ENCODE measurements at regions not wholly inside any gene's neighbourhood (a gene's known extent, or its start where the extent isn't known, plus 50 kb on each side); places are given as distances from the start of the nearest gene placed in this dataset.
A peak's percentile ranks its signal among the peaks of the same experiment; 100 is the strongest.

- no peak for DNase-seq
- no peaks in the 10 kb centered on the region for H3K27me3 Mint-ChIP-seq
- H3K27ac Mint-ChIP-seq, result no peak overlapping the region
- H3K4me1 Mint-ChIP-seq, result peaks cover 11% of the 10 kb centered on the region
- no peak for ATAC-seq
- no peaks in the 10 kb centered on the region for H3K9me3 ChIP-seq (ENCODE audit: control insufficient read depth, low read length, poor library complexity, severe bottlenecking)
- no peaks in the 10 kb centered on the region for H3K36me3 Mint-ChIP-seq (ENCODE audit: low read depth)
- H3K4me3 Mint-ChIP-seq, result no peak overlapping the region
These were observed 95.0 kb upstream of the CCND2 start for GRCh38 chr12:4178424-4179170.

GRCh38 chr12:4177262-4177661 lies 96.3 kb upstream of the CCND2 start:
- peaks cover 11% of the 10 kb centered on the region for H3K4me1 Mint-ChIP-seq
- no peak overlapping the region for H3K27ac Mint-ChIP-seq
- no peak for DNase-seq
- no peaks in the 10 kb centered on the region for H3K27me3 Mint-ChIP-seq
- no peak for ATAC-seq
- no peak overlapping the region for H3K4me3 Mint-ChIP-seq
- no peaks in the 10 kb centered on the region for H3K9me3 ChIP-seq (ENCODE audit: control insufficient read depth, low read length, poor library complexity, severe bottlenecking)
- no peaks in the 10 kb centered on the region for H3K36me3 Mint-ChIP-seq (ENCODE audit: low read depth)

GRCh38 chr12:4176168-4176567 lies 97.4 kb upstream of the CCND2 start:
- H3K36me3 Mint-ChIP-seq (ENCODE audit: low read depth), result no peaks in the 10 kb centered on the region
- H3K9me3 ChIP-seq (ENCODE audit: control insufficient read depth, low read length, poor library complexity, severe bottlenecking), result no peaks in the 10 kb centered on the region
- H3K4me3 Mint-ChIP-seq, result no peak overlapping the region
- no peak for ATAC-seq
- DNase-seq, result no peak
- peaks cover 11% of the 10 kb centered on the region for H3K4me1 Mint-ChIP-seq
- no peaks in the 10 kb centered on the region for H3K27me3 Mint-ChIP-seq
- H3K27ac Mint-ChIP-seq, result no peak overlapping the region

- no peaks in the 10 kb centered on the region for H3K27me3 Mint-ChIP-seq
- H3K9me3 ChIP-seq (ENCODE audit: control insufficient read depth, low read length, poor library complexity, severe bottlenecking), result no peaks in the 10 kb centered on the region
- no peak overlapping the region for H3K27ac Mint-ChIP-seq
- H3K4me1 Mint-ChIP-seq, result peaks cover 20% of the 10 kb centered on the region
- no peaks in the 10 kb centered on the region for H3K36me3 Mint-ChIP-seq (ENCODE audit: low read depth)
- no peak for ATAC-seq
- H3K4me3 Mint-ChIP-seq, result no peak overlapping the region
- DNase-seq, result no peak
These were observed 99.1 kb upstream of the CCND2 start for GRCh38 chr12:4174417-4174816.

GRCh38 chr12:4172999-4173398 lies 100.6 kb upstream of the CCND2 start:
- ATAC-seq, result no peak

GRCh38 chr12:4171742-4172141 lies 101.8 kb upstream of the CCND2 start:
- no peak overlapping the region for H3K27ac Mint-ChIP-seq
- no peak overlapping the region for H3K4me3 Mint-ChIP-seq
- H3K9me3 ChIP-seq (ENCODE audit: control insufficient read depth, low read length, poor library complexity, severe bottlenecking), result no peaks in the 10 kb centered on the region
- peaks cover 2% of the 10 kb centered on the region for H3K36me3 Mint-ChIP-seq (ENCODE audit: low read depth)
- DNase-seq (no peak), ATAC-seq (no peak)
- H3K4me1 Mint-ChIP-seq, result peaks cover 12% of the 10 kb centered on the region
- H3K27me3 Mint-ChIP-seq, result no peaks in the 10 kb centered on the region

More at GRCh38 chr12:4172999-4173398, 100.6 kb upstream of the CCND2 start:
- H3K4me1 Mint-ChIP-seq, result peaks cover 16% of the 10 kb centered on the region
- peaks cover 2% of the 10 kb centered on the region for H3K36me3 Mint-ChIP-seq (ENCODE audit: low read depth)
- no peak overlapping the region for H3K27ac Mint-ChIP-seq
- no peak overlapping the region for H3K4me3 Mint-ChIP-seq
- no peaks in the 10 kb centered on the region for H3K27me3 Mint-ChIP-seq
- H3K9me3 ChIP-seq (ENCODE audit: control insufficient read depth, low read length, poor library complexity, severe bottlenecking), result no peaks in the 10 kb centered on the region
- no peak for DNase-seq

GRCh38 chr12:4169959-4170358 lies 103.6 kb upstream of the CCND2 start:
- Mint-ChIP-seq H3K27me3 (no peaks in the 10 kb centered on the region), H3K36me3 (ENCODE audit: low read depth) (peaks cover 2% of the 10 kb centered on the region), H3K4me3 (peak overlapping the region; percentile 31), H3K27ac (peak overlapping the region; percentile 69), H3K4me1 (peaks cover 19% of the 10 kb centered on the region)
- DNase-seq (no peak), ATAC-seq (no peak)
- no peaks in the 10 kb centered on the region for H3K9me3 ChIP-seq (ENCODE audit: control insufficient read depth, low read length, poor library complexity, severe bottlenecking)

GRCh38 chr12:4169531-4169930 lies 104.0 kb upstream of the CCND2 start:
- peak overlapping the region; percentile 69 for H3K27ac Mint-ChIP-seq
- peaks cover 22% of the 10 kb centered on the region for H3K4me1 Mint-ChIP-seq
- no peak for ATAC-seq
- H3K4me3 Mint-ChIP-seq, result peak overlapping the region; percentile 72
- peaks cover 4% of the 10 kb centered on the region for H3K36me3 Mint-ChIP-seq (ENCODE audit: low read depth)
- no peaks in the 10 kb centered on the region for H3K27me3 Mint-ChIP-seq
- no peak for DNase-seq
- H3K9me3 ChIP-seq (ENCODE audit: control insufficient read depth, low read length, poor library complexity, severe bottlenecking), result no peaks in the 10 kb centered on the region

- H3K36me3 Mint-ChIP-seq (ENCODE audit: low read depth), result peaks cover 4% of the 10 kb centered on the region
- no peaks in the 10 kb centered on the region for H3K27me3 Mint-ChIP-seq
- H3K4me3 Mint-ChIP-seq, result no peak overlapping the region
- H3K9me3 ChIP-seq (ENCODE audit: control insufficient read depth, low read length, poor library complexity, severe bottlenecking), result no peaks in the 10 kb centered on the region
- DNase-seq, result no peak
- peak overlapping the region; percentile 37 for H3K27ac Mint-ChIP-seq
- no peak for ATAC-seq
- peaks cover 25% of the 10 kb centered on the region for H3K4me1 Mint-ChIP-seq
These were observed 105.5 kb upstream of the CCND2 start for GRCh38 chr12:4168036-4168435.

- DNase-seq (peak; percentile 28 to 34 (median 29)), ATAC-seq (peak; percentile 95)
- Mint-ChIP-seq H3K4me1 (peaks cover 27% of the 10 kb centered on the region), H3K27me3 (no peaks in the 10 kb centered on the region), H3K4me3 (peak overlapping the region; percentile 92), H3K36me3 (ENCODE audit: low read depth) (peaks cover 4% of the 10 kb centered on the region), H3K27ac (peak overlapping the region; percentile 82)
- H3K9me3 ChIP-seq (ENCODE audit: control insufficient read depth, low read length, poor library complexity, severe bottlenecking), result no peaks in the 10 kb centered on the region
These were observed 108.7 kb upstream of the CCND2 start for GRCh38 chr12:4164559-4165558.

GRCh38 chr12:4164188-4164558 lies 109.4 kb upstream of the CCND2 start:
- no peaks in the 10 kb centered on the region for H3K9me3 ChIP-seq (ENCODE audit: control insufficient read depth, low read length, poor library complexity, severe bottlenecking)
- no peak for DNase-seq
- ATAC-seq, result no peak
- H3K27ac Mint-ChIP-seq, result peak overlapping the region; percentile 82
- no peaks in the 10 kb centered on the region for H3K27me3 Mint-ChIP-seq
- H3K36me3 Mint-ChIP-seq (ENCODE audit: low read depth), result peaks cover 3% of the 10 kb centered on the region
- peaks cover 20% of the 10 kb centered on the region for H3K4me1 Mint-ChIP-seq
- H3K4me3 Mint-ChIP-seq, result peak overlapping the region; percentile 92

- ATAC-seq, result no peak
- peaks cover 2% of the 10 kb centered on the region for H3K36me3 Mint-ChIP-seq (ENCODE audit: low read depth)
- DNase-seq, result no peak
- no peaks in the 10 kb centered on the region for H3K27me3 Mint-ChIP-seq
- no peak overlapping the region for H3K27ac Mint-ChIP-seq
- H3K9me3 ChIP-seq (ENCODE audit: control insufficient read depth, low read length, poor library complexity, severe bottlenecking), result no peaks in the 10 kb centered on the region
- peaks cover 19% of the 10 kb centered on the region for H3K4me1 Mint-ChIP-seq
- no peak overlapping the region for H3K4me3 Mint-ChIP-seq
These were observed 111.8 kb upstream of the CCND2 start for GRCh38 chr12:4161718-4162117.

- no peak for ATAC-seq
- no peaks in the 10 kb centered on the region for H3K27me3 Mint-ChIP-seq
- peaks cover 2% of the 10 kb centered on the region for H3K36me3 Mint-ChIP-seq (ENCODE audit: low read depth)
- no peaks in the 10 kb centered on the region for H3K9me3 ChIP-seq (ENCODE audit: control insufficient read depth, low read length, poor library complexity, severe bottlenecking)
- H3K4me3 Mint-ChIP-seq, result no peak overlapping the region
- DNase-seq, result no peak
- peaks cover 17% of the 10 kb centered on the region for H3K4me1 Mint-ChIP-seq
- H3K27ac Mint-ChIP-seq, result no peak overlapping the region
These were observed 113.1 kb upstream of the CCND2 start for GRCh38 chr12:4160314-4161040.

Data from T-helper 17 cell (primary cell).